ENCODE measurements at regions not wholly inside any gene's neighbourhood (a gene's known extent, or its start where the extent isn't known, plus 50 kb on each side); places are given as distances from the start of the nearest gene placed in this dataset.

DNA sequence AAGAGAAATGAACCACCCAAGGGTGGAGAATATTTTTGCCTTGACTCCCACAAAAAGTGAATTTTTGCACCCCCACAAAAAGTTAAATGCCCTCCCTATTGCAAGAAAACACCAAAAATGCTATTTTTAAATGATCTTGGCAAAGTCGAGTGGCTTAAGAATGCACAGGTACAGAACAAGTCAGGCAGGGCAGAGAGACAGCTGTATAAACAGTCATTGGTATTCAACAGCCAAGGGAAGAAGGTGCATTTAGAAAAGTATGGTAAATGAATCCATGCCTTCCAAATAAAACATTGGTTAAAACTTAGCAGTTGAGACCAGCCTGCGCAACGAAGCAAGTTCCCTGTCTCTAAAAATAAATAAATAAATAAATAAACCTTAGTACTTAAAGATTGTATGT lies 169.3 kb downstream of the CHIC2 start:
- H3K36me3 Mint-ChIP-seq: no peaks in the 10 kb centered on the region
- no peaks in the 10 kb centered on the region for H3K9me3 ChIP-seq (replicated peaks in 1 of 2; ENCODE audit: control insufficient read depth in 1 of 2, insufficient read depth in 1 of 2, low read length in 2 of 2)
- peaks cover 0 to 2% (median 0%) of the 10 kb centered on the region in 7 donors for H3K9me3 Mint-ChIP-seq
- no peak for DNase-seq
- intact Hi-C loops (cut with micrococcal nuclease): no loop called here
- peaks cover 2 to 3% (median 3%) of the 10 kb centered on the region in 3 donors for H3K27me3 Mint-ChIP-seq (ENCODE audit: low read depth in 3 of 3)
- no peaks in the 10 kb centered on the region for H3K4me1 ChIP-seq (ENCODE audit: control insufficient read depth in 1 of 2, insufficient read depth in 2 of 2, low read length in 2 of 2)
- no peaks in the 10 kb centered on the region for H3K4me1 Mint-ChIP-seq
- H2AFZ ChIP-seq (ENCODE audit: insufficient read depth, low read depth, low read length, poor library complexity, severe bottlenecking): no peak overlapping the region
- WGBS (ENCODE audit: insufficient coverage): 100% methylated on average over 1 of the region's 3 CpGs
- no peaks in the 10 kb centered on the region for H3K36me3 ChIP-seq (replicated peaks in 1 of 2; ENCODE audit: control insufficient read depth in 1 of 2, insufficient read depth in 2 of 2, low read length in 2 of 2)
- H4K20me1 ChIP-seq (ENCODE audit: insufficient read depth, low read length): no peaks in the 10 kb centered on the region
- no peak overlapping the region for H3K4me3 ChIP-seq (replicated peaks in 1 of 3; ENCODE audit: low read depth in 2 of 3, low read length in 3 of 3)
- H3K27me3 ChIP-seq (ENCODE audit: control insufficient read depth in 2 of 2, insufficient read depth in 2 of 2, low read length in 2 of 2): no peaks in the 10 kb centered on the region
- H3K4me3 Mint-ChIP-seq: no peak overlapping the region
- H3K4me2 ChIP-seq (replicated peaks; ENCODE audit: extremely low read depth, low read length, poor library complexity, severe bottlenecking): no peak overlapping the region
- no peak overlapping the region for H3K9ac ChIP-seq (ENCODE audit: insufficient read depth, low read length, poor library complexity, severe bottlenecking)
- no peaks in the 10 kb centered on the region for H3K79me2 ChIP-seq (ENCODE audit: insufficient read depth, low read length)
- no peak overlapping the region for H3K27ac Mint-ChIP-seq
- TF ChIP-seq, protein P1, sequence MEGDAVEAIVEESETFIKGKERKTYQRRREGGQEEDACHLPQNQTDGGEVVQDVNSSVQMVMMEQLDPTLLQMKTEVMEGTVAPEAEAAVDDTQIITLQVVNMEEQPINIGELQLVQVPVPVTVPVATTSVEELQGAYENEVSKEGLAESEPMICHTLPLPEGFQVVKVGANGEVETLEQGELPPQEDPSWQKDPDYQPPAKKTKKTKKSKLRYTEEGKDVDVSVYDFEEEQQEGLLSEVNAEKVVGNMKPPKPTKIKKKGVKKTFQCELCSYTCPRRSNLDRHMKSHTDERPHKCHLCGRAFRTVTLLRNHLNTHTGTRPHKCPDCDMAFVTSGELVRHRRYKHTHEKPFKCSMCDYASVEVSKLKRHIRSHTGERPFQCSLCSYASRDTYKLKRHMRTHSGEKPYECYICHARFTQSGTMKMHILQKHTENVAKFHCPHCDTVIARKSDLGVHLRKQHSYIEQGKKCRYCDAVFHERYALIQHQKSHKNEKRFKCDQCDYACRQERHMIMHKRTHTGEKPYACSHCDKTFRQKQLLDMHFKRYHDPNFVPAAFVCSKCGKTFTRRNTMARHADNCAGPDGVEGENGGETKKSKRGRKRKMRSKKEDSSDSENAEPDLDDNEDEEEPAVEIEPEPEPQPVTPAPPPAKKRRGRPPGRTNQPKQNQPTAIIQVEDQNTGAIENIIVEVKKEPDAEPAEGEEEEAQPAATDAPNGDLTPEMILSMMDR (IDR thresholded peaks at IDR 0.05): no peak
- no peak overlapping the region for H3K27ac ChIP-seq (ENCODE audit: low read depth in 1 of 2, low read length in 2 of 2)

DNA sequence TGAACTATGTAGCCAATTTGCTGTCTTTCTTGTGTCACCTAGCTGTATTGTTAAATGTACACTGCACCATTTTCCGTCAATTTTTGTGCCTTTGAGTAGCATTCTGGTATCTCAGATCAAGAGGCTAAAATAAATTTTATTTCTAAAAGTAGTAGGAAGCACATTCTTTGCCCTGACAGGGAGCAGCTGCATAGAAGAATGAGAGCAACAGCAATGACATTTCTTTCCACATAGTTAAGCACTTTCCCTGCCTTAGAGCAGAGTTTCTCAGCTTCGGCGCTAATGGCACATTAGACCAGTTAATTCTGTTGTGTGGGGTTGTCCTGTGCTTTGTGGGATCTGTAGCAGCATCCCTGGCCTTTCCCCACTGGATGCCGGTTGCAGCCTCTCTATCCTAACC lies 173.9 kb downstream of the CHIC2 start:
- Mint-ChIP-seq H3K4me3 (no peak overlapping the region), H3K9me3 (no peaks in the 10 kb centered on the region), H3K36me3 (no peaks in the 10 kb centered on the region), H3K27me3 (ENCODE audit: low read depth in 3 of 3) (peaks cover 0 to 3% (median 0%) of the 10 kb centered on the region in 3 donors), H3K4me1 (no peaks in the 10 kb centered on the region), H3K27ac (no peak overlapping the region)
- no peak for DNase-seq
- no peak overlapping the region for H3K27ac ChIP-seq (ENCODE audit: low read depth in 1 of 2, low read length in 2 of 2)
- H3K4me2 ChIP-seq (replicated peaks; ENCODE audit: extremely low read depth, low read length, poor library complexity, severe bottlenecking): no peak overlapping the region
- TF ChIP-seq, protein P1 (IDR thresholded peaks at IDR 0.05): no peak
- no CpG with 5 or more reads among the region's 4 CpGs for WGBS (ENCODE audit: insufficient coverage)
- no peaks in the 10 kb centered on the region for H3K79me2 ChIP-seq (ENCODE audit: insufficient read depth, low read length)
- H4K20me1 ChIP-seq (ENCODE audit: insufficient read depth, low read length): no peaks in the 10 kb centered on the region
- H2AFZ ChIP-seq (ENCODE audit: insufficient read depth, low read depth, low read length, poor library complexity, severe bottlenecking): no peak overlapping the region
- H3K4me3 ChIP-seq (replicated peaks in 1 of 3; ENCODE audit: low read depth in 2 of 3, low read length in 3 of 3): no peak overlapping the region
- intact Hi-C loops (cut with micrococcal nuclease): no loop called here
- H3K36me3 ChIP-seq (replicated peaks in 1 of 2; ENCODE audit: control insufficient read depth in 1 of 2, insufficient read depth in 2 of 2, low read length in 2 of 2): no peaks in the 10 kb centered on the region
- no peaks in the 10 kb centered on the region for H3K4me1 ChIP-seq (ENCODE audit: control insufficient read depth in 1 of 2, insufficient read depth in 2 of 2, low read length in 2 of 2)
- H3K9ac ChIP-seq (ENCODE audit: insufficient read depth, low read length, poor library complexity, severe bottlenecking): no peak overlapping the region
- H3K27me3 ChIP-seq (ENCODE audit: control insufficient read depth in 2 of 2, insufficient read depth in 2 of 2, low read length in 2 of 2): no peaks in the 10 kb centered on the region
- no peaks in the 10 kb centered on the region for H3K9me3 ChIP-seq (replicated peaks in 1 of 2; ENCODE audit: control insufficient read depth in 1 of 2, insufficient read depth in 1 of 2, low read length in 2 of 2)

Data from CD14-positive monocyte (primary cell).